AML-193 (cell line): ENCODE measurements at regions not wholly inside any gene's neighbourhood (a gene's known extent, or its start where the extent isn't known, plus 50 kb on each side); places are given as distances from the start of the nearest gene placed in this dataset.
A peak's percentile ranks its signal among the peaks of the same experiment; 100 is the strongest.

ENCODE experiments used
- DNase-seq, 2 experiments: peaks; one replicate each; lab custom pipeline; 2025; lab: John Stamatoyannopoulos, UW

- no peak for DNase-seq
These were observed 147.3 kb downstream of the CCDC34 start for GRCh38 chr11:27215471-27216269.

DNA sequence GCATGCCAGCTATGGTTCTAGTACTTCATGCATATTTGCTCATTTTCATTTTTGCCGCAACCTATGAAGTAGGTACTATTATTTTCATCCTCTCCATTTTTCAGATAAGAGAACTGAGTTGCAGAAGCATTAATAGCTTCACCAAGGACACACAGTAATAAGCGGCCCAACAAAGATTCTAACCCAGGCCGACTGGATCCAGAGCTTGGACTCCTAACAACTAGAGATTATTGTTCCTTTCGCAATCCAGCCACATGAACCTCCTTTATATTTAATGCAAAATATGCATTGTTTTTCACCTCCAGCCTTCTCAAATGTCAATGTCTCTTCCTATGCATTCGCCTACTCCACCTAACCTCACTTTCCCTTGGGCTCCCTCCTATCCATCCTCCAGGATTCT, 148.3 kb downstream of the CCDC34 start:
- DNase-seq: no peak

- no peak for DNase-seq
These were observed 149.8 kb downstream of the CCDC34 start for GRCh38 chr11:27213232-27213660.

DNA sequence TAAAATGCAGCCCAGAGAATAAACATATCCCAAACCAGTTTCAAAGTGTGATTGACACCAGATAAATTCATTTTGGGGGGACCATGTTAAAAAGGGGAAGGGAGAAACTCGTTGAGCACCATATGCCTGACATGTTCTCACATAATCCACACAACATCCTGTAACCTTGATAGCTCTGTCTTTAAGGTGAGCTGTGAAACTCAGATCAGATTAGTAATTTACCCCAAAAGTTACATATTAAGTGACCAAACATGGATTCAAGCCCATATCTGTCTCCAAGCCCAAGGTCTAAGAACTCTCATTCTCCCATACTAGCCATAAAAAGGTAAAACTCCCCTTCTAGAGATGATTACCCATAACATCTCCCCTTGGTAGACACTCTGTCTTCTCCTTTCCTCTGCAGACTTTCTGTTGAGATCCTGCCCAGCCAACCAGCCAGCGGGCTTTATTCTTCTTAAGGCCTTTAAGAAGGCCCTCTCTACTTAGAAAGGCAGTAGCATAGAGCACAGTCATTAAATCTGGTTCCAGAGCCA, 150.7 kb downstream of the CCDC34 start:
- no peak for DNase-seq

- DNase-seq: peak in 1 of 2 experiments; percentile 18
These were observed 151.5 kb downstream of the CCDC34 start for GRCh38 chr11:27211370-27212127.

DNA sequence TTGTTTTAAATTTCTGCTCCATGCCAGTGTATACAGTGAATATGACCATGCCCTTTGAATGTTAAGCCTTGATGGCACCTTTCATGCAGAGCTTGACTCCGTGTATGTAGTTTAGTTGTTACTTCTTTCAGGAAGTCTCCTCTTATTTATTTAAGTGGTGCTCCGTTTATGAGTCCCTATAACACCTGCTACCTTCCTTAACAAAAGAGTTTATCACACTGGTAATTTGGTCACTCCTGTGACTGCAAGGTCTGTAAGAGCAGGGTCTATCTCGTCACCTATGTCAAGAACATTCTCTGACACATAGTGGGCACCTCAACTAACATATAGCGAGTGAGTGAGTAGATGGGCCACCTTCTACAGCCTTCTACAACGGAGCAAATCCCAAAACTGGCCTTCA, 152.5 kb downstream of the CCDC34 start:
- DNase-seq: no peak

DNA sequence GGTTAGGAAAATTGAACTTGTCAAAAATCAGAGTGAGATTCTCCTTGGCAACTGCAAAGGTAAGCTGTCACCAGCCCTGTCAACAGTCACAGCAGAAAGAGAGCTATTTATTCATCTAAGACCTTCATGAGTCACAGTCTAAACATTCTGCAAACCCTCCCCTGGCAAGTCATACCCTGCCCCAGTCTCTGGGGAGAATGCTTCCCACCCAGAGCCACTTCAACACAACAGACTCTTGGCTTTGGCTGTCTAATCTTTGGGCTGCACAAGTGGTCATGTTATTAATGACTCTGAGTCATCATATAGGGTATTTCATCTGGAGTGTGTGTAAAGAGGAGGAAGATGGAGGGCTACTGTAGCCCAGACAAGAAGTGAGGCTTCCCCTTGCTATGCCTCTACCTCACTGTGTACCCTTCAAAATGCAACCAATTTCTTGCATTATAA, 153.4 kb downstream of the CCDC34 start:
- DNase-seq: no peak

DNA sequence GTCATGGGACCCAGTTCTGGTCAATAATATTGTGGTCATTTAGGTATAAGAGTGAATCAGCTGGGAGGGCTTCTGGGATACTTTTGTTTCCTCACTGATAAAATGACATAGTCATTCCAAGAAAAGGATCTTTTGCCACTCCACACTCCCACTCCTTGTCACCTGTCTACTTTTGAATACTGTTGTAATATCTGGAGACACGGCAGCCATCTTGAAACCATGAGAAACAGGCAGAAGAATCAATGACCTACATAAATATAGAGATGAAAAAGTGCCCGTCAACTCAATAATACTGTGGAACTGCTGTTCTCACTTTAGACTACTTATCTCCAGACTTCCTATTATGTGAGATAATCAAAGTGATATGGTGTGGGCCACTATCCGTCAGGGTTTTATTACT, 154.2 kb downstream of the CCDC34 start:
- DNase-seq: no peak

DNA sequence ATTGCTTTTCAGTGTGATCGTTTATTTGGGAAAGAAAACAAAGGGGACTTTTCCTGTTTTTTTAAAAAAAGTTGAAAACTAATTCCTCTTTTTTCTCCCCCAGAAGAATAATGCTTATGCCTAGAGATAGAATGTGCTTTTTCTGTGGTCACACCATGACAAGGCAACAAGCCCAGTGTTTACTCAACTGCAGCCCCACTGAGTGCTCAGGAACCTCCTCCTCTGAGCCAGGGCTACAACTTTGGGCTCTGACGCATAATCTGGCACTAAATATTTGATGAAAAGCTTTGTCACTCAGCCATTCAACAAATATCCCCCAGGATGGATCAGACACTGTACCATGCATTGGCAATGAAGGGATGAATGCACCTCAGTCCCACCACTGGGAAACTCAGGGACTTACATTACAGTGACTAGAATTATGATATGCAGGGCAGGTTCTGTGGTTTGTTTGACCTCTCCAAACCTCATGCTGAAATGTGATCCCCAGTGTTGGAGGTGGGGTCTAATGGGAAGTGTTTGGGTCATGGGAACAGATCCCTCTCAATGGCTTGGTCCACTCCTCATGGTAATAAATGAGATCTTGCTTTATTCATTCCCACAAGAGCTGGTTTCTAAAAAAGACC, 155.9 kb downstream of the CCDC34 start:
- DNase-seq: no peak

- DNase-seq: no peak
These were observed 157.0 kb downstream of the CCDC34 start for GRCh38 chr11:27205779-27206570.

GRCh38 chr11:27205250-27205649, 157.8 kb downstream of the CCDC34 start:
- DNase-seq: no peak

- DNase-seq: no peak
These were observed 158.5 kb downstream of the CCDC34 start for GRCh38 chr11:27204529-27204928.

DNA sequence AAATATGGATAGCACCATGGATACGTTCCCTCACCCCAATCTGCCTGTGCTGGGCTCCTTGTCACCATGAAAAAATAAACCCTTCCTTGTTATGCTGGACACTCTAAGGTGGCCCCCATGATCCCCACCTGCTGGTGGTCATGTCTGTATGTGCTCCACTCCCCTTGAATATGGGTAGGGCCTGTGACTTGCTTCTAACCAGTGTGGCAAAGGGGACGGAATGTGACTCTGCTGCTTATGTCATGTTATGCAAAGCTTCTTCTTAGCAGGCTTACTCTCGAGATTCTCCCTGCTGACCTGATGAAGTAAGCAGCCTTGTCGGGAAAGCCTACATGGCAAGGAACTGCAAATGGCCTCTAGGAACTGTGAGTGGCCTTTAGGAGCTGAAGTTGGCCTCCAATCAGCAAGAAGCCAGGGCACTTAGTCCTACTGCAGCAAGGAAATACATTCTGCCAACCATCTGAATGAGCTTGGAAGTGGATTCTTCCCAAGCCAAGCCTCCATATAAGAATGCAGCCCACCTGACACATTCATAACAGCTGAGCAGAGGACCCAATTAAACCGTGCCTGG, 159.9 kb downstream of the CCDC34 start:
- DNase-seq: no peak

DNA sequence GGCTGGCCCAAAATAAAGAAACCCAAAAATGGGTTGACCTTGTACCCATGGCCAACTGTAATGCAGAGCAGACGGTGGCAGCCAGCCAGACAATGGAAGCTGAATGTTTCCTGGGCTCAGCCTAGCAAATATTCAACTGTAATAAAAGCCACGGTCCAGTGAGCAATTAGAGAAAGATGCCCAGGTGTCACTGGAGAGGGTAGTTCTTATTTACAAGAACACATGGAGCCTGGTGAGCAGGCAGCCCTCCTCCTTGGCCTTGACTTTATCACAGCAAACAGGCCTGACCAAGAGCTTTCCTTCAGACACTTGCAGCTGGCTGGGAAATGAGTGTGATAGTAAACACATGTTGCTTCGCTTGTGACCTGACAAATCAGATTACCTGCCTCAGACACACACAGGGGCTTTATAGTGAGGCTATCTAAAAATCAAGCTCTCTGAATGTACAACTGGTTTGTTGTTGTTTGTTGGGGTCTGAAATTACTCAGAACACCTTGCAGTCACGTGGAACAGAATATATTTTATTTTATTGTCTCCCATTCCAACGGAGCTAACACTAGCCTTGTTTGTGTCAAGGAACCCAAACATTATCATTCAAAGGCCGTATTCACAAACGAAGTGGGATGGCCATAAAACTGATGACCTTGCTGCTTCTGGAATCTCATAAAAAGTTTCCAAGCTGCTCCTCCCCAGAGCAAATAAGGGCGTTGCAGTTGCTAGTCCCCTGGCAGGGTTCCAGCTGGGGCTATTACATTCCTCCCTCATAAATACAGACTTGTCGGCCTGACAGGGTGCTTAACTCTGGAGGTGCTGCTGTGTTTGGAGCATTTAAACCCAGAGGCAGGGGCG, 161.1 kb downstream of the BBOX1 start:
- DNase-seq: no peak

- DNase-seq: no peak
These were observed 160.3 kb downstream of the BBOX1 start for GRCh38 chr11:27200779-27201453.

GRCh38 chr11:27196203-27196897, 155.7 kb downstream of the BBOX1 start:
- no peak for DNase-seq

GRCh38 chr11:27195837-27196202, 155.2 kb downstream of the BBOX1 start:
- DNase-seq: no peak

- no peak for DNase-seq
These were observed 154.4 kb downstream of the BBOX1 start for GRCh38 chr11:27194976-27195375.
